Esophagus squamous epithelium (tissue), 4 donors: ENCODE measurements at regions not wholly inside any gene's neighbourhood (a gene's known extent, or its start where the extent isn't known, plus 50 kb on each side); places are given as distances from the start of the nearest gene placed in this dataset.

Experiments
- POLR2A ChIP-seq, 4 donors: fragments of 450-650 bp; IDR thresholded peaks; one replicate each; pipeline ENCODE4 v1.6.1; 2017; ENCODE audit warnings: antibody characterized with exemption in 4 of 4, mild to moderate bottlenecking in 4 of 4, moderate library complexity in 3 of 4
- TF ChIP-seq, protein P1 (sequence below), 6 experiments: fragments of 450-650 bp in 4 of 6; fragments of 200-600 bp in 2 of 6; sonication (generic) in 2 of 6; IDR thresholded peaks; one replicate each; pipeline ENCODE4 v1.5.1; 2016 to 2019; ENCODE audit warnings: antibody characterized with exemption in 6 of 6, mild to moderate bottlenecking in 4 of 6, moderate library complexity in 4 of 6

- TF ChIP-seq, protein P1, sequence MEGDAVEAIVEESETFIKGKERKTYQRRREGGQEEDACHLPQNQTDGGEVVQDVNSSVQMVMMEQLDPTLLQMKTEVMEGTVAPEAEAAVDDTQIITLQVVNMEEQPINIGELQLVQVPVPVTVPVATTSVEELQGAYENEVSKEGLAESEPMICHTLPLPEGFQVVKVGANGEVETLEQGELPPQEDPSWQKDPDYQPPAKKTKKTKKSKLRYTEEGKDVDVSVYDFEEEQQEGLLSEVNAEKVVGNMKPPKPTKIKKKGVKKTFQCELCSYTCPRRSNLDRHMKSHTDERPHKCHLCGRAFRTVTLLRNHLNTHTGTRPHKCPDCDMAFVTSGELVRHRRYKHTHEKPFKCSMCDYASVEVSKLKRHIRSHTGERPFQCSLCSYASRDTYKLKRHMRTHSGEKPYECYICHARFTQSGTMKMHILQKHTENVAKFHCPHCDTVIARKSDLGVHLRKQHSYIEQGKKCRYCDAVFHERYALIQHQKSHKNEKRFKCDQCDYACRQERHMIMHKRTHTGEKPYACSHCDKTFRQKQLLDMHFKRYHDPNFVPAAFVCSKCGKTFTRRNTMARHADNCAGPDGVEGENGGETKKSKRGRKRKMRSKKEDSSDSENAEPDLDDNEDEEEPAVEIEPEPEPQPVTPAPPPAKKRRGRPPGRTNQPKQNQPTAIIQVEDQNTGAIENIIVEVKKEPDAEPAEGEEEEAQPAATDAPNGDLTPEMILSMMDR (IDR thresholded peaks at IDR 0.05), result no peak
- no peak for TF ChIP-seq POLR2A (IDR thresholded peaks at IDR 0.05)
These were observed 74.8 kb upstream of the PLSCR5 start for GRCh38 chr3:146679995-146680394.
